A673 (cell line): ENCODE measurements at regions not wholly inside any gene's neighbourhood (a gene's known extent, or its start where the extent isn't known, plus 50 kb on each side); places are given as distances from the start of the nearest gene placed in this dataset.
"Not testable (repeated sequence)": the region's sequence is repeated elsewhere in the genome, so short reads cannot be mapped to it uniquely, and the experiment has no call there.

Source experiments
- EZH2 ChIP-seq: fragments of 200-600 bp; sonication (generic); IDR thresholded peaks from 2 replicates; pipeline ENCODE4 v1.6.1; 2017; ENCODE audit warnings: borderline replicate concordance, low read depth, mild to moderate bottlenecking, mixed read lengths, antibody characterized with exemption, low read length; ENCODE audit not compliant: poor library complexity, severe bottlenecking
- TF ChIP-seq, protein P1 (sequence below): fragments of 300-800, 200-600 bp; sonication (generic); conservative IDR thresholded peaks from 2 replicates; pipeline ENCODE4 v1.5.1; 2017; ENCODE audit warnings: low read depth, mild to moderate bottlenecking, antibody characterized with exemption, low read length, moderate library complexity, mixed read lengths

DNA sequence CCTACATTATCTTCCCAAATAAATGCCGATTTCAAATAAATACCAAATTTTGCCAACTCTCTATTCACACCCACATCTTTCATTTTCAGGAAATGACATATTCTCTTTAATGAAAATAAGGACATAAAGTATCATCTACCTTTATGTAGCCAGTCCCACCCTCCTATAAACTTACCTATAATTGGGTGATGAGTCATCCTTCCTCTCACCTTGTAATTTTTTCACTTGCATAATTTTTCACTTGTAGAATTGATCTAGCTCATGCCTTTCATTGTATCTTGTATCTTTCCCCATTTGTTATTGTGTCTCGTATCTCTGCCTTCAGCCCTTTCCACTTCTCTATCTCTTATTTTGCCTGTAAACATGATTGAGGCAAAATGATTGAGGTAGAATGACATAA lies 135.3 kb upstream of the NIPA1 start:
- TF ChIP-seq, protein P1, sequence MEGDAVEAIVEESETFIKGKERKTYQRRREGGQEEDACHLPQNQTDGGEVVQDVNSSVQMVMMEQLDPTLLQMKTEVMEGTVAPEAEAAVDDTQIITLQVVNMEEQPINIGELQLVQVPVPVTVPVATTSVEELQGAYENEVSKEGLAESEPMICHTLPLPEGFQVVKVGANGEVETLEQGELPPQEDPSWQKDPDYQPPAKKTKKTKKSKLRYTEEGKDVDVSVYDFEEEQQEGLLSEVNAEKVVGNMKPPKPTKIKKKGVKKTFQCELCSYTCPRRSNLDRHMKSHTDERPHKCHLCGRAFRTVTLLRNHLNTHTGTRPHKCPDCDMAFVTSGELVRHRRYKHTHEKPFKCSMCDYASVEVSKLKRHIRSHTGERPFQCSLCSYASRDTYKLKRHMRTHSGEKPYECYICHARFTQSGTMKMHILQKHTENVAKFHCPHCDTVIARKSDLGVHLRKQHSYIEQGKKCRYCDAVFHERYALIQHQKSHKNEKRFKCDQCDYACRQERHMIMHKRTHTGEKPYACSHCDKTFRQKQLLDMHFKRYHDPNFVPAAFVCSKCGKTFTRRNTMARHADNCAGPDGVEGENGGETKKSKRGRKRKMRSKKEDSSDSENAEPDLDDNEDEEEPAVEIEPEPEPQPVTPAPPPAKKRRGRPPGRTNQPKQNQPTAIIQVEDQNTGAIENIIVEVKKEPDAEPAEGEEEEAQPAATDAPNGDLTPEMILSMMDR: not testable (repeated sequence)
- TF ChIP-seq EZH2: not testable (repeated sequence)
